GM12891 (cell line): ENCODE measurements at regions not wholly inside any gene's neighbourhood (a gene's known extent, or its start where the extent isn't known, plus 50 kb on each side); places are given as distances from the start of the nearest gene placed in this dataset.
A peak's percentile ranks its signal among the peaks of the same experiment; 100 is the strongest.

Experiments used
- PAX5 ChIP-seq: IDR thresholded peaks from 2 replicates; pipeline ENCODE4 v1.6.1; 2011; ENCODE audit warnings: low read length, moderate library complexity, mild to moderate bottlenecking; ENCODE audit not compliant: insufficient read depth, severe bottlenecking
- POLR2A ChIP-seq: IDR thresholded peaks from 2 replicates; pipeline ENCODE4 v1.6.1; 2011; ENCODE audit warnings: low read depth, low read length, control low read depth
- POLR2AphosphoS5 ChIP-seq: IDR thresholded peaks from 2 replicates; pipeline ENCODE4 v1.6.1; 2011; ENCODE audit warnings: low read depth, low read length, control low read depth
- POU2F2 ChIP-seq: IDR thresholded peaks from 2 replicates; pipeline ENCODE4 v1.6.1; 2011; ENCODE audit warnings: low read depth, mild to moderate bottlenecking, control low read depth, low read length, moderate library complexity
- SPI1 ChIP-seq: IDR thresholded peaks from 2 replicates; pipeline ENCODE4 v1.6.1; 2011; ENCODE audit warnings: low read depth, low read length, control low read depth
- TAF1 ChIP-seq: IDR thresholded peaks from 2 replicates; pipeline ENCODE4 v1.6.1; 2011; ENCODE audit warnings: low read depth, low read length, control low read depth

DNA sequence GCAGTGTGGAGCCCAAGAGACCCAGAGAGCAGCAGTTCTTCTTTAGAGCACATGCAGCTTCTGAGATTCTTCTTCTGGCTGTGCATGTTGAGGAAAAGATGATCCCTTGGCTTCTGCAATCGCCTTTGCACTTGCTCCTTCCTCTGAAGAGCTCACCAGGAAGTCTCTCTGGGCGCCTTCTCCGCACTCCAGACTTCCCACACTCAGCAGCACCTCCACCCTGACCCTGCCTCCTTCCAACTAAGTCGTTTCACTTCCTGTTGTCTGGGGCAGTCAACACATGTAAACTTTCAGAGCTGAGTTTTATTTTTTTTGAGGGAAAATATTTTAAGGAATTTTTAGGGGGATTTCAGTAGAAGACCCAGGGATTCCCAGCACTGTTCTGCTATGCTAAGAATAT is 73.4 kb upstream of the F3 start:
- TF ChIP-seq POLR2A, result no peak
- TF ChIP-seq TAF1, result no peak
- TF ChIP-seq SPI1, result peak; percentile 66
- no peak for TF ChIP-seq POLR2AphosphoS5
- no peak for TF ChIP-seq PAX5
- no peak for TF ChIP-seq POU2F2
